Suprapubic skin (tissue), 4 donors: ENCODE measurements at regions not wholly inside any gene's neighbourhood (a gene's known extent, or its start where the extent isn't known, plus 50 kb on each side); places are given as distances from the start of the nearest gene placed in this dataset.
"Not testable (repeated sequence)": the region's sequence is repeated elsewhere in the genome, so short reads cannot be mapped to it uniquely, and the experiment has no call there.

ENCODE experiments used
- DNase-seq, 2 donors: peaks; one replicate each; pipeline ENCODE4 v3.0.0-alpha.2; 2019; ENCODE audit warnings: low spot score in 2 of 2
- H3K27ac ChIP-seq: fragments of 200-600 bp; sonication (generic); one replicate; pipeline ENCODE4 v1.5.1; 2019
- H3K27me3 ChIP-seq: fragments of 200-600 bp; sonication (generic); one replicate; pipeline ENCODE4 v1.5.1; 2019
- H3K36me3 ChIP-seq: fragments of 200-600 bp; sonication (generic); one replicate; pipeline ENCODE4 v1.5.1; 2019
- H3K4me1 ChIP-seq: fragments of 200-600 bp; sonication (generic); one replicate; pipeline ENCODE4 v1.5.1; 2019
- H3K4me3 ChIP-seq: fragments of 200-600 bp; sonication (generic); one replicate; pipeline ENCODE4 v1.5.1; 2019; ENCODE audit warnings: mild to moderate bottlenecking
- H3K9me3 ChIP-seq: fragments of 200-600 bp; sonication (generic); one replicate; pipeline ENCODE4 v1.5.1; 2019
- CTCF ChIP-seq, 2 donors: fragments of 200-600 bp in 1 of 2; fragments of 450-650 bp in 1 of 2; sonication (generic) in 1 of 2; IDR thresholded peaks; one replicate each; pipeline ENCODE4 v1.5.1; 2016 to 2019; ENCODE audit warnings: antibody characterized with exemption in 2 of 2, mild to moderate bottlenecking in 1 of 2, moderate library complexity in 1 of 2
- EP300 ChIP-seq: sonication (generic); formaldehyde crosslinking; IDR thresholded peaks from one replicate; pipeline ENCODE4 v1.6.1; 2017; ENCODE audit warnings: antibody characterized with exemption
- POLR2A ChIP-seq, 2 donors: fragments of 450-650 bp; IDR thresholded peaks; one replicate each; pipeline ENCODE4 v1.6.1; 2017; ENCODE audit warnings: antibody characterized with exemption in 2 of 2, mild to moderate bottlenecking in 2 of 2, moderate library complexity in 2 of 2
- POLR2AphosphoS5 ChIP-seq, 3 donors: sonication (generic); formaldehyde crosslinking; IDR thresholded peaks; one replicate each; pipeline ENCODE4 v1.6.1; 2017; ENCODE audit warnings: antibody characterized with exemption in 3 of 3
- WGBS: methylation state at CpG from one replicate; pipeline ENCODE4 v1.1.5; 2018; 5-methylcytosine and 5-hydroxymethylcytosine counted together

- Histone ChIP-seq H3K27me3 (no peaks in the 10 kb centered on the region), H3K9me3 (peaks cover 5% of the 10 kb centered on the region), H3K36me3 (no peaks in the 10 kb centered on the region), H3K4me1 (no peaks in the 10 kb centered on the region), H3K4me3 (no peak overlapping the region), H3K27ac (no peak overlapping the region)
- TF ChIP-seq POLR2AphosphoS5 (IDR thresholded peaks at IDR 0.05), result no peak
- no peak for TF ChIP-seq EP300
- no peak for TF ChIP-seq CTCF (IDR thresholded peaks at IDR 0.05)
- TF ChIP-seq POLR2A (IDR thresholded peaks at IDR 0.05), result no peak
- 98% methylated on average over 2 of the region's 2 CpGs for WGBS
- no peak for DNase-seq
Observed at GRCh38 chr5:92944337-92944736, 636.7 kb downstream of the NR2F1-AS1 start.

- DNase-seq, result no peak
- Histone ChIP-seq H3K4me1 (no peaks in the 10 kb centered on the region), H3K36me3 (no peaks in the 10 kb centered on the region), H3K27me3 (no peaks in the 10 kb centered on the region), H3K4me3 (no peak overlapping the region), H3K27ac (no peak overlapping the region), H3K9me3 (no peaks in the 10 kb centered on the region)
- TF ChIP-seq POLR2AphosphoS5 (IDR thresholded peaks at IDR 0.05), result no peak
- TF ChIP-seq CTCF (IDR thresholded peaks at IDR 0.05), result no peak
- TF ChIP-seq EP300, result no peak
- TF ChIP-seq POLR2A (IDR thresholded peaks at IDR 0.05), result no peak
Observed at GRCh38 chr5:92942762-92943161, 638.3 kb downstream of the NR2F1-AS1 start.

- Histone ChIP-seq H3K27me3 (no peaks in the 10 kb centered on the region), H3K4me3 (no peak overlapping the region), H3K4me1 (no peaks in the 10 kb centered on the region), H3K9me3 (no peaks in the 10 kb centered on the region), H3K36me3 (no peaks in the 10 kb centered on the region), H3K27ac (no peak overlapping the region)
- TF ChIP-seq EP300 (no peak), CTCF (IDR thresholded peaks at IDR 0.05) (no peak), POLR2AphosphoS5 (IDR thresholded peaks at IDR 0.05) (no peak), POLR2A (IDR thresholded peaks at IDR 0.05) (no peak)
- WGBS, result 59% methylated on average over 9 of the region's 9 CpGs
- no peak for DNase-seq
Observed at GRCh38 chr5:92941806-92942205, 639.2 kb downstream of the NR2F1-AS1 start.

- H3K36me3 ChIP-seq, result no peaks in the 10 kb centered on the region
- no peak for DNase-seq
- H3K4me3 ChIP-seq, result no peak overlapping the region
- no peaks in the 10 kb centered on the region for H3K4me1 ChIP-seq
- WGBS, result 18% methylated on average over 4 of the region's 4 CpGs
- no peak for TF ChIP-seq POLR2A (IDR thresholded peaks at IDR 0.05)
- no peak for TF ChIP-seq CTCF (IDR thresholded peaks at IDR 0.05)
- no peak for TF ChIP-seq POLR2AphosphoS5 (IDR thresholded peaks at IDR 0.05)
- TF ChIP-seq EP300, result no peak
- H3K27me3 ChIP-seq, result no peaks in the 10 kb centered on the region
- no peak overlapping the region for H3K27ac ChIP-seq
- no peaks in the 10 kb centered on the region for H3K9me3 ChIP-seq
Observed at GRCh38 chr5:92939428-92939827, 641.6 kb downstream of the NR2F1-AS1 start.

GRCh38 chr5:92937396-92937795, 643.6 kb downstream of the NR2F1-AS1 start:
- H3K4me3 ChIP-seq, H3K4me1 ChIP-seq, H3K36me3 ChIP-seq, H3K27me3 ChIP-seq, DNase-seq, H3K9me3 ChIP-seq, H3K27ac ChIP-seq: not testable (repeated sequence)
- WGBS, result 73% methylated on average over 2 of the region's 2 CpGs

GRCh38 chr5:92930057-92930456, 651.0 kb downstream of the NR2F1-AS1 start:
- Histone ChIP-seq H3K36me3 (no peaks in the 10 kb centered on the region), H3K27ac (no peak overlapping the region), H3K9me3 (no peaks in the 10 kb centered on the region), H3K27me3 (no peaks in the 10 kb centered on the region), H3K4me1 (no peaks in the 10 kb centered on the region), H3K4me3 (no peak overlapping the region)
- 77% methylated on average over 3 of the region's 3 CpGs for WGBS
- no peak for DNase-seq
- TF ChIP-seq CTCF (IDR thresholded peaks at IDR 0.05), result no peak
- no peak for TF ChIP-seq EP300
- TF ChIP-seq POLR2A (IDR thresholded peaks at IDR 0.05), result no peak
- no peak for TF ChIP-seq POLR2AphosphoS5 (IDR thresholded peaks at IDR 0.05)
